Smooth muscle cell (in vitro differentiated cells): ENCODE measurements at regions not wholly inside any gene's neighbourhood (a gene's known extent, or its start where the extent isn't known, plus 50 kb on each side); places are given as distances from the start of the nearest gene placed in this dataset.

Experiments used
- DNase-seq: peaks from one replicate; lab custom pipeline; 2025; ENCODE audit not compliant: unreplicated experiment; lab: John Stamatoyannopoulos, UW
- H2AFZ ChIP-seq: fragments of 200-600 bp; sonication (generic); 2 replicates; pipeline ENCODE4 v1.6.0; 2016; ENCODE audit warnings: antibody characterized with exemption, low read depth, mild to moderate bottlenecking
- H3F3A ChIP-seq: fragments of 200-600 bp; sonication (generic); 2 replicates; pipeline ENCODE4 v1.6.0; 2017; ENCODE audit warnings: antibody characterized with exemption, low read depth
- H3K27ac ChIP-seq: fragments of 200-600 bp; sonication (generic); 2 replicates; pipeline ENCODE4 v1.5.1; 2016; ENCODE audit warnings: low read depth, mild to moderate bottlenecking
- H3K27me3 ChIP-seq: fragments of 200-600 bp; sonication (generic); 2 replicates; pipeline ENCODE4 v1.6.1; 2016; ENCODE audit warnings: low read depth, mild to moderate bottlenecking
- H3K36me3 ChIP-seq: fragments of 200-600 bp; sonication (generic); 2 replicates; pipeline ENCODE4 v1.5.1; 2016; ENCODE audit warnings: low read depth
- H3K4me1 ChIP-seq: fragments of 200-600 bp; sonication (generic); 2 replicates; pipeline ENCODE4 v1.5.1; 2016; ENCODE audit warnings: low read depth
- H3K4me2 ChIP-seq: fragments of 200-600 bp; sonication (generic); 2 replicates; pipeline ENCODE4 v1.6.0; 2016; ENCODE audit warnings: mild to moderate bottlenecking
- H3K4me3 ChIP-seq: fragments of 200-600 bp; sonication (generic); 2 replicates; pipeline ENCODE4 v1.5.1; 2016; ENCODE audit warnings: mild to moderate bottlenecking
- H3K79me2 ChIP-seq: fragments of 200-600 bp; sonication (generic); 2 replicates; pipeline ENCODE4 v1.6.0; 2016; ENCODE audit warnings: low read depth, mild to moderate bottlenecking
- H3K9ac ChIP-seq: fragments of 200-600 bp; sonication (generic); 2 replicates; pipeline ENCODE4 v1.6.0; 2016; ENCODE audit warnings: low read depth
- H3K9me3 ChIP-seq: fragments of 200-600 bp; sonication (generic); replicated peaks from 2 replicates; pipeline ENCODE4 v1.5.1; 2016; ENCODE audit warnings: low read depth
- H4K20me1 ChIP-seq: fragments of 200-600 bp; sonication (generic); 2 replicates; pipeline ENCODE4 v1.6.0; 2016; ENCODE audit warnings: low read depth
- CTCF ChIP-seq: fragments of 200-600 bp; sonication (generic); IDR thresholded peaks from 2 replicates; pipeline ENCODE4 v1.5.1; 2017; ENCODE audit warnings: borderline replicate concordance, mild to moderate bottlenecking, antibody characterized with exemption; ENCODE audit not compliant: insufficient read depth, poor library complexity, severe bottlenecking
- WGBS: methylation state at CpG from one replicate; pipeline ENCODE4 v1.1.7; 2016; ENCODE audit warnings: low lambda C conversion rate; 5-methylcytosine and 5-hydroxymethylcytosine counted together

GRCh38 chr9:31520301-31521085 is 864.0 kb upstream of the ACO1 start:
- Histone ChIP-seq H3K27ac (no peak overlapping the region), H4K20me1 (no peaks in the 10 kb centered on the region), H3K4me3 (no peak overlapping the region), H3K36me3 (no peaks in the 10 kb centered on the region), H3K9ac (no peak overlapping the region), H2AFZ (peak overlapping the region; percentile 37), H3F3A (no peaks in the 10 kb centered on the region), H3K4me2 (no peak overlapping the region), H3K4me1 (no peaks in the 10 kb centered on the region), H3K9me3 (no peaks in the 10 kb centered on the region), H3K27me3 (no peaks in the 10 kb centered on the region), H3K79me2 (no peaks in the 10 kb centered on the region)
- DNase-seq = no peak
- TF ChIP-seq CTCF = no peak
- WGBS = 91% methylated on average over 3 of the region's 3 CpGs

GRCh38 chr9:31535651-31536050 is 848.8 kb upstream of the ACO1 start:
- DNase-seq = no peak
- Histone ChIP-seq H3K27me3 (no peaks in the 10 kb centered on the region), H3K4me3 (no peak overlapping the region), H3K79me2 (no peaks in the 10 kb centered on the region), H2AFZ (peak overlapping the region; percentile 49), H4K20me1 (no peaks in the 10 kb centered on the region), H3K4me2 (no peak overlapping the region), H3K9me3 (no peaks in the 10 kb centered on the region), H3K4me1 (no peaks in the 10 kb centered on the region), H3K27ac (no peak overlapping the region), H3K9ac (no peak overlapping the region), H3K36me3 (no peaks in the 10 kb centered on the region), H3F3A (no peaks in the 10 kb centered on the region)
- 50% methylated on average over 2 of the region's 2 CpGs for WGBS
- no peak for TF ChIP-seq CTCF

- H2AFZ ChIP-seq = peak overlapping the region; percentile 12
- H3K9ac ChIP-seq = no peak overlapping the region
- no peak for TF ChIP-seq CTCF
- no peaks in the 10 kb centered on the region for H4K20me1 ChIP-seq
- H3K36me3 ChIP-seq = no peaks in the 10 kb centered on the region
- no peak overlapping the region for H3K4me2 ChIP-seq
- no peaks in the 10 kb centered on the region for H3K4me1 ChIP-seq
- no peaks in the 10 kb centered on the region for H3F3A ChIP-seq
- H3K27me3 ChIP-seq = no peaks in the 10 kb centered on the region
- DNase-seq = no peak
- no peak overlapping the region for H3K4me3 ChIP-seq
- 87% methylated on average over 4 of the region's 4 CpGs for whole genome bisulfite sequencing
- no peaks in the 10 kb centered on the region for H3K9me3 ChIP-seq
- no peak overlapping the region for H3K27ac ChIP-seq
- no peaks in the 10 kb centered on the region for H3K79me2 ChIP-seq
Observed at GRCh38 chr9:31536471-31536870, 848.0 kb upstream of the ACO1 start.

GRCh38 chr9:31541721-31542281 is 842.6 kb upstream of the ACO1 start:
- Histone ChIP-seq H3K27ac (peak overlapping the region; percentile 52), H3K4me3 (no peak overlapping the region), H3K4me2 (peak overlapping the region; percentile 60), H2AFZ (peak overlapping the region; percentile 86), H3K36me3 (no peaks in the 10 kb centered on the region), H3K4me1 (peaks cover 12% of the 10 kb centered on the region), H3K27me3 (no peaks in the 10 kb centered on the region), H3K9me3 (no peaks in the 10 kb centered on the region), H3K79me2 (no peaks in the 10 kb centered on the region), H3F3A (peaks cover 4% of the 10 kb centered on the region), H3K9ac (peak overlapping the region; percentile 15), H4K20me1 (no peaks in the 10 kb centered on the region)
- no peak for DNase-seq
- no peak for TF ChIP-seq CTCF
- 59% methylated on average over 4 of the region's 4 CpGs for WGBS
